ENCODE measurements at regions not wholly inside any gene's neighbourhood (a gene's known extent, or its start where the extent isn't known, plus 50 kb on each side); places are given as distances from the start of the nearest gene placed in this dataset.

DNA sequence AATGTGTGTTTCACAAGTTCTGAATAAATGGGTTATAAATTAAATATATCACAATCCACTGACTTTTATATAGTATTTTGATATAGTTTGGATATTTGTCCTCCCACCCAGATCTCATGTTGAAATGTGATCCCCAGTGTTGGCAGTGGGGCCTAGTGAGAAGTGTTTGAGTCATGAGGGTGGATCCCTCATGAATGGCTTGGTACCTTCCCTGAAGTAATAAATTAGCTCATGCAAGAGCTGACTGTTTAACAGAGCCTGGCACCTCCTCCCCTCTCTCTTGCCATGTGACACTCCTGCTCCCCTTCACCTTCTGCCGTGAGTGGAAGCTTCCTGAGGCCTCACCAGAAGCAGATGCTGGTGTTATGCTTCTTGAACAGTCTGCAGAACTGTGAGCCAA lies 127.9 kb upstream of the PALM2AKAP2 start:
- POLR2A ChIA-PET = no interaction called here

More for the DNA sequence above, 127.9 kb upstream of the PALM2AKAP2 start:
- Histone ChIP-seq H4K20me1 (replicated peaks; ENCODE audit: control insufficient read depth, extremely low read depth, insufficient read depth, low read length) (no peaks in the 10 kb centered on the region), H3K27ac (ENCODE audit: insufficient read depth, low read depth, low read length) (no peak overlapping the region), H3K9me3 (replicated peaks; ENCODE audit: control insufficient read depth, insufficient read depth, low read length) (no peaks in the 10 kb centered on the region), H3K27me3 (ENCODE audit: control insufficient read depth in 2 of 2, insufficient read depth in 2 of 2, low read length in 2 of 2) (no peaks in the 10 kb centered on the region), H3K9ac (replicated peaks; ENCODE audit: extremely low read depth, insufficient read depth, low read length) (no peak overlapping the region), H3K79me2 (ENCODE audit: control insufficient read depth, insufficient read depth, low read length) (no peaks in the 10 kb centered on the region), H3K36me3 (ENCODE audit: control insufficient read depth in 2 of 2, extremely low read depth in 1 of 2, insufficient read depth in 2 of 2, low read length in 2 of 2) (no peaks in the 10 kb centered on the region), H2AFZ (ENCODE audit: low read depth, low read length) (no peak overlapping the region), H3K9me1 (replicated peaks; ENCODE audit: control insufficient read depth, extremely low read depth, insufficient read depth, low read length) (no peaks in the 10 kb centered on the region), H3K4me3 (replicated peaks in 1 of 3; ENCODE audit: insufficient read depth in 1 of 3, low read depth in 1 of 3, low read length in 3 of 3) (no peak overlapping the region), H3K4me2 (ENCODE audit: insufficient read depth, low read length) (no peak overlapping the region), H3K4me1 (ENCODE audit: control insufficient read depth, extremely low read depth, insufficient read depth, low read length) (no peaks in the 10 kb centered on the region)
- TF ChIP-seq EZH2 (IDR thresholded peaks at IDR 0.05; ENCODE audit: borderline replicate concordance, low read depth, low read length, severe bottlenecking) = no peak
- no peak for TF ChIP-seq POLR2AphosphoS5 (IDR thresholded peaks at IDR 0.05; ENCODE audit: insufficient read depth, low read depth, low read length)
- TF ChIP-seq MAX (IDR thresholded peaks at IDR 0.05; ENCODE audit: insufficient read depth, insufficient read length) = no peak
- no peak for TF ChIP-seq JUN (IDR thresholded peaks at IDR 0.05; ENCODE audit: borderline replicate concordance, insufficient read depth, insufficient read length, low read depth)
- no peak for TF ChIP-seq POLR2A (IDR thresholded peaks at IDR 0.05; ENCODE audit: low read depth, low read length)
- TF ChIP-seq FOS (IDR thresholded peaks at IDR 0.05; ENCODE audit: borderline replicate concordance, insufficient read depth, low read length) = no peak
- no peak for TF ChIP-seq GATA2 (IDR thresholded peaks at IDR 0.05; ENCODE audit: insufficient read depth, insufficient read length, low read depth, low read length)
- no peak for TF ChIP-seq CTCF (IDR thresholded peaks at IDR 0.05; ENCODE audit: extremely low read depth in 1 of 2, insufficient read depth in 1 of 2, low read depth in 1 of 2, low read length in 2 of 2)
- no peak for FAIRE-seq
- CTCF ChIA-PET = no interaction called here
- DNase-seq (ENCODE audit: low read depth, low spot score) = no peak
- dilution Hi-C loops (cut with MboI; ENCODE audit: extremely low pct_ligation_motif_present, low sequenced_read_pairs) = no loop called here
- intact Hi-C loops (cut with micrococcal nuclease) = loop anchor here (5.0 kb wide), 1 partner anchor 165 kb away; no protein-coding TSS in a partner anchor
- no TSS peak for BruUV-seq (replicated peaks)

Data from endothelial cell of umbilical vein (primary cell).